ENCODE measurements at regions not wholly inside any gene's neighbourhood (a gene's known extent, or its start where the extent isn't known, plus 50 kb on each side); places are given as distances from the start of the nearest gene placed in this dataset.

- DNase-seq: no peak
These were observed 105.8 kb upstream of the RBPJ start for GRCh38 chr4:26214994-26215393.

GRCh38 chr4:26215725-26216124, 105.1 kb upstream of the RBPJ start:
- POLR2A ChIA-PET: no interaction called here
- H3K27ac Mint-ChIP-seq: no peak overlapping the region
- DNase-seq: no peak

More at GRCh38 chr4:26214994-26215393, 105.8 kb upstream of the RBPJ start:
- Histone ChIP-seq H3K79me2 (ENCODE audit: control insufficient read depth, insufficient read depth, low read length) (no peaks in the 10 kb centered on the region), H3K27me3 (replicated peaks in 1 of 4; ENCODE audit: control extremely low read depth in 1 of 4, control insufficient read depth in 3 of 4, insufficient read depth in 4 of 4, low read length in 3 of 4) (peaks cover 0 to 21% (median 14%) of the 10 kb centered on the region in 4 experiments), H3K4me3 (ENCODE audit: control extremely low read depth in 1 of 5, extremely low read depth in 1 of 5, insufficient read depth in 1 of 5, low read depth in 2 of 5, low read length in 4 of 5) (no peak overlapping the region), H3K36me3 (replicated peaks in 1 of 2; ENCODE audit: control extremely low read depth in 1 of 2, control insufficient read depth in 1 of 2, extremely low read depth in 1 of 2, insufficient read depth in 2 of 2, low read length in 1 of 2) (no peaks in the 10 kb centered on the region), H3K4me1 (ENCODE audit: control insufficient read depth in 2 of 2, insufficient read depth in 2 of 2, low read length in 2 of 2) (peaks cover 0 to 16% of the 10 kb centered on the region in 2 donors), H3K9me3 (ENCODE audit: control extremely low read depth in 1 of 3, control insufficient read depth in 2 of 3, insufficient read depth in 1 of 3, low read length in 2 of 3) (no peaks in the 10 kb centered on the region), H4K20me1 (ENCODE audit: control insufficient read depth, insufficient read depth, low read length, poor library complexity, severe bottlenecking) (no peaks in the 10 kb centered on the region), H3K4me2 (replicated peaks; ENCODE audit: low read depth, low read length, poor library complexity, severe bottlenecking) (no peak overlapping the region), H2AFZ (ENCODE audit: insufficient read depth, low read depth, low read length, poor library complexity, severe bottlenecking) (no peak overlapping the region), H3K9ac (ENCODE audit: low read length) (no peak overlapping the region), H3K27ac (ENCODE audit: low read length in 2 of 2) (no peak overlapping the region)
- TF ChIP-seq CTCF (IDR thresholded peaks at IDR 0.05) (no peak), EZH2 (IDR thresholded peaks at IDR 0.05; ENCODE audit: borderline replicate concordance, insufficient read depth, low read depth, low read length, poor library complexity, severe bottlenecking) (no peak)
- ChIA-PET POLR2A (no interaction called here), CTCF (no interaction called here)
- Mint-ChIP-seq H3K9me3 (ENCODE audit: insufficient read depth) (no peaks in the 10 kb centered on the region), H3K27me3 (peaks cover 25% of the 10 kb centered on the region), H3K27ac (no peak overlapping the region), H3K4me1 (peaks cover 14% of the 10 kb centered on the region), H3K4me3 (no peak overlapping the region)
- no peak for ATAC-seq (ENCODE audit: low read depth)
- intact Hi-C loops (cut with micrococcal nuclease): no loop called here

More at GRCh38 chr4:26215725-26216124, 105.1 kb upstream of the RBPJ start:
- Histone ChIP-seq H2AFZ (ENCODE audit: insufficient read depth, low read depth, low read length, poor library complexity, severe bottlenecking) (no peak overlapping the region), H3K27me3 (replicated peaks in 1 of 4; ENCODE audit: control extremely low read depth in 1 of 4, control insufficient read depth in 3 of 4, insufficient read depth in 4 of 4, low read length in 3 of 4) (peaks cover 0 to 21% (median 14%) of the 10 kb centered on the region in 4 experiments), H3K27ac (ENCODE audit: low read length in 2 of 2) (no peak overlapping the region), H3K36me3 (replicated peaks in 1 of 2; ENCODE audit: control extremely low read depth in 1 of 2, control insufficient read depth in 1 of 2, extremely low read depth in 1 of 2, insufficient read depth in 2 of 2, low read length in 1 of 2) (no peaks in the 10 kb centered on the region), H3K4me2 (replicated peaks; ENCODE audit: low read depth, low read length, poor library complexity, severe bottlenecking) (no peak overlapping the region), H3K79me2 (ENCODE audit: control insufficient read depth, insufficient read depth, low read length) (no peaks in the 10 kb centered on the region), H3K9ac (ENCODE audit: low read length) (no peak overlapping the region), H4K20me1 (ENCODE audit: control insufficient read depth, insufficient read depth, low read length, poor library complexity, severe bottlenecking) (no peaks in the 10 kb centered on the region), H3K4me3 (ENCODE audit: control extremely low read depth in 1 of 5, extremely low read depth in 1 of 5, insufficient read depth in 1 of 5, low read depth in 2 of 5, low read length in 4 of 5) (no peak overlapping the region), H3K4me1 (ENCODE audit: control insufficient read depth in 2 of 2, insufficient read depth in 2 of 2, low read length in 2 of 2) (peaks cover 0 to 16% of the 10 kb centered on the region in 2 donors), H3K9me3 (ENCODE audit: control extremely low read depth in 1 of 3, control insufficient read depth in 2 of 3, insufficient read depth in 1 of 3, low read length in 2 of 3) (no peaks in the 10 kb centered on the region)
- CTCF ChIA-PET: no interaction called here
- intact Hi-C loops (cut with micrococcal nuclease): no loop called here
- Mint-ChIP-seq H3K9me3 (ENCODE audit: insufficient read depth) (no peaks in the 10 kb centered on the region), H3K4me3 (no peak overlapping the region), H3K4me1 (peaks cover 14% of the 10 kb centered on the region), H3K27me3 (peaks cover 18% of the 10 kb centered on the region)
- WGBS (ENCODE audit: insufficient coverage): 100% methylated on average over 3 of the region's 7 CpGs
- ATAC-seq (ENCODE audit: low read depth): no peak
- TF ChIP-seq CTCF (IDR thresholded peaks at IDR 0.05) (no peak), EZH2 (IDR thresholded peaks at IDR 0.05; ENCODE audit: borderline replicate concordance, insufficient read depth, low read depth, low read length, poor library complexity, severe bottlenecking) (no peak)
